NCI-H510A (cell line): ENCODE measurements at regions not wholly inside any gene's neighbourhood (a gene's known extent, or its start where the extent isn't known, plus 50 kb on each side); places are given as distances from the start of the nearest gene placed in this dataset.

ENCODE experiments used
- DNase-seq: peaks from one replicate; lab custom pipeline; 2025; lab: John Stamatoyannopoulos, UW

- DNase-seq: no peak
Measured at GRCh38 chr9:81250606-81251005, 438.7 kb downstream of the TLE1 start.

GRCh38 chr9:81250041-81250440, 439.3 kb downstream of the TLE1 start:
- no peak for DNase-seq

- DNase-seq: no peak
Measured at GRCh38 chr9:81245254-81245956, 443.9 kb downstream of the TLE1 start.

GRCh38 chr9:81244631-81245030, 444.7 kb downstream of the TLE1 start:
- no peak for DNase-seq

GRCh38 chr9:81242866-81243265, 446.5 kb downstream of the TLE1 start:
- no peak for DNase-seq

GRCh38 chr9:81239388-81239787, 450.0 kb downstream of the TLE1 start:
- no peak for DNase-seq

- DNase-seq: no peak
Measured at GRCh38 chr9:81237565-81238231, 451.6 kb downstream of the TLE1 start.

GRCh38 chr9:81234924-81235610, 454.3 kb downstream of the TLE1 start:
- no peak for DNase-seq

GRCh38 chr9:81231011-81231410, 458.3 kb downstream of the TLE1 start:
- no peak for DNase-seq

GRCh38 chr9:81227507-81228245, 461.7 kb downstream of the TLE1 start:
- no peak for DNase-seq

GRCh38 chr9:81225596-81225995, 463.8 kb downstream of the TLE1 start:
- no peak for DNase-seq

- DNase-seq: no peak
Measured at GRCh38 chr9:81224166-81225081, 464.9 kb downstream of the TLE1 start.

GRCh38 chr9:81214975-81215374, 474.4 kb downstream of the TLE1 start:
- DNase-seq: no peak

- DNase-seq: no peak
Measured at GRCh38 chr9:81213456-81213855, 475.9 kb downstream of the TLE1 start.

- no peak for DNase-seq
Measured at GRCh38 chr9:81211741-81212140, 477.6 kb downstream of the TLE1 start.

GRCh38 chr9:81207651-81208050, 481.7 kb downstream of the TLE1 start:
- no peak for DNase-seq

GRCh38 chr9:81202292-81202691, 487.1 kb downstream of the TLE1 start:
- no peak for DNase-seq

- no peak for DNase-seq
Measured at GRCh38 chr9:81195206-81195605, 494.1 kb downstream of the TLE1 start.

- DNase-seq: no peak
Measured at GRCh38 chr9:81193362-81194339, 495.7 kb downstream of the TLE1 start.

- no peak for DNase-seq
Measured at GRCh38 chr9:81191222-81191621, 498.1 kb downstream of the TLE1 start.
